ENCODE measurements at regions not wholly inside any gene's neighbourhood (a gene's known extent, or its start where the extent isn't known, plus 50 kb on each side); places are given as distances from the start of the nearest gene placed in this dataset.

DNA sequence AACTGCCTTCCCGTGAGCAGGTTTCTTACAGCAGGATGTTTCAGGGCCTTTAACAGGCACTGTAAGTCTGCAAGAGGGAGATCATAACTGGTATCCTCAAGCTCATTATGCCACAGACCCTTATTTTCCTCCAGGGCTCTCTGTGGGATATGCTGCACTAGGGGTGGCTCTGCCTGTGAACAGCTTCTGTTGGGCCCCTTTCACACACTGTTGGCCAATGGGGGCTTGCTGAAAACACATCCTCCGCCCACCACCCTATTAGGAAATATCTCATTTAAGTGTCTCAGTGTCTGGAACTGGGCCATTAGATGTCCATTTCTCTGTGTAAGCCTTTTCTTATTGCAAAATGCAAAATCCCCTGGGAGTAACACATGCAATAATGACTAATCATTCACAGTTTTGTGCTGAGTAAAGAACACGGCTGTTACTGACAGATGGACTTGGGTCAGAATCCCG, 414.3 kb upstream of the HS6ST1 start:
- Mint-ChIP-seq H3K9me3 (no peaks in the 10 kb centered on the region), H3K27ac (no peak overlapping the region), H3K27me3 (peaks cover 19% of the 10 kb centered on the region), H3K4me3 (no peak overlapping the region), H3K4me1 (peaks cover 15% of the 10 kb centered on the region), H3K36me3 (ENCODE audit: low read depth) (no peaks in the 10 kb centered on the region)
- intact Hi-C loops (cut with micrococcal nuclease) = no loop called here
- DNase-seq = no peak

GRCh38 chr2:128733450-128733849, 414.8 kb upstream of the HS6ST1 start:
- intact Hi-C loops (cut with micrococcal nuclease) = no loop called here

DNA sequence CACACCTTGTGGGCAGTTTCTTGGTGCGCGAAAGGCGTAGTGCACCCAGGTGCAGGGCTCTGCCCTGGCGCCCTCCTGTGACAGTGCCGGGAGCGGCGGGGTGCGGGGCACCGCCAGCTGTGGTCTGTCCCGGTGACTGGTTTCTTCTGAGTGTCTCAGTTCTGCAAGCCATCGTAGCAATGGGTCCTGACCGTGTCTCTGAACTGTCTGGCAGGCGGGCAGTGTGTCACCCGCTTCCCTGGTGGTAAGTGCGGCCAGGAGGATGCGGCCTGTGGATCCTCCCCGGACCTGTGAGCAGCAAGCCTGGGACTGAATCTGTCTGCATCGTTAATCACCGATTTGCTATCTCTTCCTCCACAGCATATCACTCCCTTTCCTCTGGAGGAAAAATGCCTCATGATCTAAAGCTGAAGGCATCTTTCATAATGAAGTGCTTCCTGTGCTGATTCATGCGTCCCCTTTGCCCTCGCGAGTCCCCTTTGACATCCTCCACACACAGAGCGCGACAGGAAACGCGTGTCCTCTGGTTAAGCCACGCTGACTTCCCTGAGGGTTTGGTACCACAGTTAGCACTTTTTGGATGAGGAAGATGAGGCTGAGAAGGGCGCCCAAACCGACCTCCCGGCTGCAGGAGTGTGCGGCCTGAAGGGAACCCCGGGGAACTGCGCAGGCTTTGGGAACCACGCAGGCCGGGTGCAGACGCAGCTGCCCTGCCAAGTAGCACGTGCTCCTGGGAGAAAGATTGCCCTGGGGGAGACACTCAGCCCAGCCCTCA, 416.0 kb upstream of the HS6ST1 start:
- Mint-ChIP-seq H3K4me1 (peaks cover 12% of the 10 kb centered on the region), H3K9me3 (no peaks in the 10 kb centered on the region), H3K27ac (peak overlapping the region; percentile 18), H3K4me3 (peak overlapping the region; percentile 19), H3K27me3 (peaks cover 17% of the 10 kb centered on the region), H3K36me3 (ENCODE audit: low read depth) (no peaks in the 10 kb centered on the region)
- intact Hi-C loops (cut with micrococcal nuclease) = loop anchor here (5.0 kb wide), 2 partner anchors 412 to 663 kb away; no protein-coding TSS in a partner anchor
- DNase-seq = peak; percentile 76

More at GRCh38 chr2:128733450-128733849, 414.8 kb upstream of the HS6ST1 start:
- H3K9me3 Mint-ChIP-seq = no peaks in the 10 kb centered on the region
- H3K4me1 Mint-ChIP-seq = peaks cover 12% of the 10 kb centered on the region
- no peak overlapping the region for H3K27ac Mint-ChIP-seq
- DNase-seq = no peak
- no peaks in the 10 kb centered on the region for H3K36me3 Mint-ChIP-seq (ENCODE audit: low read depth)
- H3K27me3 Mint-ChIP-seq = peaks cover 18% of the 10 kb centered on the region
- no peak overlapping the region for H3K4me3 Mint-ChIP-seq

- DNase-seq = no peak
- intact Hi-C loops (cut with micrococcal nuclease) = loop anchor here (5.0 kb wide), 2 partner anchors 413 to 662 kb away; no protein-coding TSS in a partner anchor
These were observed 416.8 kb upstream of the HS6ST1 start for GRCh38 chr2:128735296-128735960.

GRCh38 chr2:128736046-128736688, 417.5 kb upstream of the HS6ST1 start:
- Mint-ChIP-seq H3K9me3 (no peaks in the 10 kb centered on the region), H3K36me3 (ENCODE audit: low read depth) (no peaks in the 10 kb centered on the region), H3K27me3 (peaks cover 17% of the 10 kb centered on the region), H3K27ac (no peak overlapping the region), H3K4me1 (peaks cover 12% of the 10 kb centered on the region), H3K4me3 (peak overlapping the region; percentile 72)
- DNase-seq = no peak
- intact Hi-C loops (cut with micrococcal nuclease) = loop anchor here (5.0 kb wide), 2 partner anchors 414 to 661 kb away; no protein-coding TSS in a partner anchor

More at GRCh38 chr2:128735296-128735960, 416.8 kb upstream of the HS6ST1 start:
- Mint-ChIP-seq H3K27me3 (peaks cover 17% of the 10 kb centered on the region), H3K27ac (no peak overlapping the region), H3K4me1 (peaks cover 12% of the 10 kb centered on the region), H3K4me3 (no peak overlapping the region), H3K9me3 (no peaks in the 10 kb centered on the region), H3K36me3 (ENCODE audit: low read depth) (no peaks in the 10 kb centered on the region)

DNA sequence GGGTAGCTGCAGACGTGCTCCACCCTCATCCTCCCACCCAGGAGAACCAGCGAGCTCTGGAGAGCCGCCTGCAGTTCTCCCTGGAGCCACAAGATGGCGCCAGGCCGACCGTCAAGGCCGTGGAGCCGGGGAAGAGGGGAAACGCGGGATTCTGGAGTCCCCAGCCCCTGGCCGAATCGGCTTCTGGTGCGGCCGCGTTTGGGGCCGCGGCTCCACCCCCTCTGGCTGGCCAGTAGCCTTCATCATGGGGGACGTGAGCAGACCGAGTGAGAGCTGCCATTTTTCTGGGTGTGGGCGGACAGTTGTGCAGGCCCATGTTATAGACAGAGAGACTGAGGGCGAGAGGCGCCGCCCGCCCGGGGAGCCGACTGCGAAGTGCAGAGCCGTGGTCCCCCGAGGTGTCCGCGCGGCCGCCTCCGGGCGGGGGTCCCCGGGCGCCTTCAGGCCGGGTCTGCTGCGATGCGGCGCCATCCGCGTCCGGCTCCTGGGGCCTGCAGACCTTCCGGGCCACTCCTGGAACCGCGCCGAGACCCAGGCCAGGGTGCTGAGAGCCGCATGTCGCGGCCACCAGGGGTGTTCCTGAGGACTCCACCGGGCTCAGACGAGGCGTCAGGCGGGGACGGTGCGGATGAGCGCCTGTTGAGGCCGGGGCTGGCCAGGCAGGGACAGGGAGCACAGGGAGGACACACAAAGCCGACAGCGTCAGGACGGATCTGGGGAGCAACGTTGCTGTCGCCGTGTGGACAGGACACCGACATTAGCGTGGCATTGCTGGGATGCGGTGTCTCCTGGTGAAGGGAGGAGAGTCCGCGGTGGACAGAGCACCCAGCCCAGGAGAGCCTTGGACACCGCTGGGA, 418.2 kb upstream of the HS6ST1 start:
- Mint-ChIP-seq H3K27ac (no peak overlapping the region), H3K9me3 (no peaks in the 10 kb centered on the region), H3K36me3 (ENCODE audit: low read depth) (no peaks in the 10 kb centered on the region), H3K27me3 (peaks cover 17% of the 10 kb centered on the region), H3K4me3 (peak overlapping the region; percentile 72), H3K4me1 (peaks cover 12% of the 10 kb centered on the region)
- DNase-seq = peak; percentile 90
- intact Hi-C loops (cut with micrococcal nuclease) = loop anchor here (5.0 kb wide), 2 partner anchors 415 to 660 kb away; no protein-coding TSS in a partner anchor

- Mint-ChIP-seq H3K36me3 (ENCODE audit: low read depth) (no peaks in the 10 kb centered on the region), H3K9me3 (no peaks in the 10 kb centered on the region), H3K27me3 (peaks cover 16% of the 10 kb centered on the region), H3K4me1 (peaks cover 12% of the 10 kb centered on the region), H3K4me3 (no peak overlapping the region), H3K27ac (no peak overlapping the region)
- DNase-seq = no peak
- intact Hi-C loops (cut with micrococcal nuclease) = loop anchor here (5.0 kb wide), 2 partner anchors 415 to 660 kb away; no protein-coding TSS in a partner anchor
These were observed 418.8 kb upstream of the HS6ST1 start for GRCh38 chr2:128737546-128737826.

DNA sequence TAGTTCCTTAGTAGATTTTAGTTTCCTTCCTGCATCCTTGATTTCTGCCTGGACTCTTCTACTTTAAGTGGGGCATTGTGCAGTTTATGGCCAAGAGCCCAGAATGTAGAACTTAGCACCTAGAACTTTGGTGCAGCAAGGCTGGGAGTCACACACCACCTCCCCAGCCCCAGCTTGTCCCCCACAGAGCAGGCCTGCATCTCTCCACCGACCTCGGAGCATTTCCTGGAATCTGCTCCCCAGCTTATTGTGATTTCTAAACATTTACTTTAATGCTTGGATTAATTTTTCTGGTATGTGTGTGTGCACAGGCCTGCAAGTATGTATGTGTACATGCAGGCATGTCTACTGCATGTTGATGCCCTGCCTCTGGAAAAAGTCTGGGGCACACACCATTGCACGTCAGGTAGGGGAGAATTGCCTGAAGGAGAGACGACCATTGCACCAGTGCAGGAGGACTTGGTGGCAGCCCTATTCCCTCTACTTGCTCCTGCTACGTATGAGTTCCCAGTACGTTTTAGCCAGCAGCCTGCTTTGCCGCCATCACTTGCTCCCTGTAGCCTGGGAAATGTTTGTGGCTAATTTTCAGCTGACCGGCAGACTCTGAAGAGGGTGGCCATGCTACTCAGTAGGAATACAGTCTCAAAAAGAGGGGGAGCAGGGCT, 419.9 kb upstream of the HS6ST1 start:
- no peak overlapping the region for H3K4me3 Mint-ChIP-seq
- no peaks in the 10 kb centered on the region for H3K36me3 Mint-ChIP-seq (ENCODE audit: low read depth)
- no peaks in the 10 kb centered on the region for H3K9me3 Mint-ChIP-seq
- peaks cover 13% of the 10 kb centered on the region for H3K27me3 Mint-ChIP-seq
- no peak overlapping the region for H3K27ac Mint-ChIP-seq
- intact Hi-C loops (cut with micrococcal nuclease) = loop anchor here (5.0 kb wide), 2 partner anchors 416 to 659 kb away; no protein-coding TSS in a partner anchor
- no peak for DNase-seq
- H3K4me1 Mint-ChIP-seq = peaks cover 12% of the 10 kb centered on the region

DNA sequence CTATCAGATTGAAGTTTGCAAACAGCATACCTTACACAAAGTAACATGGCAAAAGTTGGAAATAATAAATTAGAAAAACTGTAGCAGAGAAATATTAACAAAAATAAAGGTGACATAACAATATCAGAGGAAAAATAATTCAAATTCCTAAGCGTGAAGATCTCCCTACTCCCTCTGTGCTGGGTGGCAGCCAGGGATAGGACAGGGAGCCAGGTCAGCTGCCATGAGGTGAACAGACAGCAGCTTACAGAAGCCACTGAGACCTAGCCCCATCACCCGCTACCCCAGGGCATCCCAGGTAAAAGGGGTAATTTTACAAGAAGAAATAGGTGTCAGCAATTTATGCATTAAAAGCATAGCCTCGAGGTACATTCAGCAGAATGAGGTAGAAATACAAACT, 423.8 kb upstream of the HS6ST1 start:
- H3K4me1 Mint-ChIP-seq = no peaks in the 10 kb centered on the region
- H3K27me3 Mint-ChIP-seq = peaks cover 25% of the 10 kb centered on the region
- no peak overlapping the region for H3K27ac Mint-ChIP-seq
- no peak for DNase-seq
- H3K4me3 Mint-ChIP-seq = no peak overlapping the region
- H3K36me3 Mint-ChIP-seq (ENCODE audit: low read depth) = no peaks in the 10 kb centered on the region
- intact Hi-C loops (cut with micrococcal nuclease) = no loop called here
- H3K9me3 Mint-ChIP-seq = no peaks in the 10 kb centered on the region

DNA sequence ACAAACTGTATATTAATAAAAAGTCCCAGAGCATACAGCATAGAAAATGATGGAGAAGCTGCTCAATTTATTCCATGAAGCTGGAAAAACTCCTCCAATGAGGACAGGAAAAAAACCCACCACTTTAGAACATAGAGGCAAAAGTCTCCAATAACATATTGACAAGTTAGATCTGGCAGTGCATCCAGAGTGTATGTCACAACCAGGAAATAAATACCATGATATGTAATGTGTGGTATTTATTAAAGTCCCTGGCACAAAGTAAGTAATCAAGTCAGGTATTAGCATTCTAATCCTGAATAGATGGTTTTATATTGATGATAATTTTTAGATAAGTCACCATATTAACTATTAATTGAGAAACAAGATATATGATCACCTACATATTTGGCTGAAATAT, 427.3 kb upstream of the HS6ST1 start:
- peaks cover 22% of the 10 kb centered on the region for H3K27me3 Mint-ChIP-seq
- no peak for DNase-seq
- no peaks in the 10 kb centered on the region for H3K36me3 Mint-ChIP-seq (ENCODE audit: low read depth)
- no peaks in the 10 kb centered on the region for H3K9me3 Mint-ChIP-seq
- H3K4me3 Mint-ChIP-seq = no peak overlapping the region
- no peaks in the 10 kb centered on the region for H3K4me1 Mint-ChIP-seq
- intact Hi-C loops (cut with micrococcal nuclease) = no loop called here
- no peak overlapping the region for H3K27ac Mint-ChIP-seq

DNA sequence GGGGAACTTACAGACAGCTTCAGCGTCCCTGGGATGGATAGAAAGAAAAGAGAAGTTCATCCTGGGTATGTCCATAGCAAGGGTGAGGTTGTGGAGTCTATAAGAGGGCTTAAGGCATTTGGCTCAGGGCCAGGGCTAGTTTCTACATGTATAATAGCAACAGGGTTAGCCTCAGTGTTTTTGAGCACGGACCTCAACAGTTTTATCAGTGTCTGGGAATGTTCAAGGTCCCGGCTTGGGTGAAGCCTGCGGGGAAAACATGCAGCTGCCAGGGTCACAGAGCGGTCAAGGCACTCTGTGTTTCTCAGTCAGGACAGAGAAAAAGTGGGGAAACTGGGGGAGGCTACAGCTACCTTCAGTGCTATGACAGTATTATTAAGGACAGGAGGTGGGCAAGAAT, 427.7 kb upstream of the HS6ST1 start:
- Mint-ChIP-seq H3K4me3 (no peak overlapping the region), H3K27me3 (peaks cover 22% of the 10 kb centered on the region), H3K9me3 (no peaks in the 10 kb centered on the region), H3K4me1 (no peaks in the 10 kb centered on the region), H3K36me3 (ENCODE audit: low read depth) (no peaks in the 10 kb centered on the region), H3K27ac (no peak overlapping the region)
- DNase-seq = no peak
- intact Hi-C loops (cut with micrococcal nuclease) = no loop called here

GRCh38 chr2:128748336-128748735, 429.7 kb upstream of the HS6ST1 start:
- DNase-seq = no peak
- no peak overlapping the region for H3K27ac Mint-ChIP-seq
- no peaks in the 10 kb centered on the region for H3K9me3 Mint-ChIP-seq
- no peak overlapping the region for H3K4me3 Mint-ChIP-seq
- H3K27me3 Mint-ChIP-seq = peaks cover 24% of the 10 kb centered on the region
- no peaks in the 10 kb centered on the region for H3K4me1 Mint-ChIP-seq
- no peaks in the 10 kb centered on the region for H3K36me3 Mint-ChIP-seq (ENCODE audit: low read depth)
- intact Hi-C loops (cut with micrococcal nuclease) = no loop called here
